EL (cell line): ENCODE measurements at regions not wholly inside any gene's neighbourhood (a gene's known extent, or its start where the extent isn't known, plus 50 kb on each side); places are given as distances from the start of the nearest gene placed in this dataset.
A peak's percentile ranks its signal among the peaks of the same experiment; 100 is the strongest.

Experiments used
- DNase-seq: peaks from one replicate; pipeline ENCODE4 v3.0.0-alpha.2; 2016

DNA sequence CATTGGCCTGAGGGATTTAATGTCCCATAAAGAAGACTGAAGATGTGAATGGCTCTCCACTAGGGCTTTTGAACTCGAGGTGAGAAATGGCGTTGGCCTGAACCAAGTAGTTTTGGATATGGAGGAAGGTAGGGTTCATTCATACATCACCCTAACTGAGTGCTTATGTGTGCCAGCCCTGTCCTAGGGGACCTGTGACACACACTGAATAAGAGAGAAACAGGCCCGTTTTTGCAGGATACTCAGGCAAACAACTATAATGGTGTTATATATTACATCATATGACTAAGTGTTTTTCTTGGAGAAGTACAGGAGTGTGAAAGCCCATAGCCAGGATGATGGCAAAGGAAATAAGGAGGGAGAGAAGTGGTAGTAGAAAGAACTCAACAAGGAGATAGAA, 368.1 kb downstream of the TMEM135 start:
- DNase-seq: no peak

DNA sequence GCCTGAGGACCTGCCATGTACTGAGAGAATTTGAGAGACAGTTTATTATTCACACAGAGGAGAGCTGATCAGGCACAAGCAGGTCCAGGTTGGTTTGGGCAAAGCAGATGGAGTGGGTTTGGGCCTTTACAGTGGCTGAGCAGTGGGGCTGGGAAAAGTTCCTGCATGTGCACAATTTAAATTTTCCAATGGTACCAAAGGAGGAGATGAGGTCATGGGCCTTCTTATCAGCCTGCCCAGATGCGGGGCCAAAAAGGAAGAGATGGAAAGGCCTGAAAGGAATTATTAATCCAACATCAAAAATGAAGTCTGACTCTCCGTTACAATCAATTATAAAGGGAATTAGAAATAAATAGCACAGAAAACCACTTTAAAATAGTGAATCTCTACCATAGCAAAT, 367.6 kb downstream of the TMEM135 start:
- no peak for DNase-seq

DNA sequence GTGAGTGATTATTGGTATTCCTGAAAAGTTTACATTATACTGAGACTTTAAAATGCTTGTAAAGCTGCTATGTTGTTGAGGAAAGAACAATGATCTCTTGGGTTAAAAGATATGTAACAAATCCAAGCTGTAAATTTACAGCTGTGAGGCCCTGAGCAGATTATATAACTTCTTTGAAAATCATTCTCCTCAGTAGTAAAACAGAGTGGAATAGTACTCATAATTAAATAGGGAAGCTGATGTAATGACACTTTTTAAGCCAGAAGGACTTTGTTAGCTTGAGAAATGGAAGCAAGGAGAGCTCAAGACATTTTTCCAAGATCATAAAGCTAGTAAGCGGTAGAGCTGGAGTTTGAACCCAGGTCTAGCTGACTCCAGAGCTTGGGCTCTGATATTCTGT, 363.9 kb downstream of the TMEM135 start:
- no peak for DNase-seq

DNA sequence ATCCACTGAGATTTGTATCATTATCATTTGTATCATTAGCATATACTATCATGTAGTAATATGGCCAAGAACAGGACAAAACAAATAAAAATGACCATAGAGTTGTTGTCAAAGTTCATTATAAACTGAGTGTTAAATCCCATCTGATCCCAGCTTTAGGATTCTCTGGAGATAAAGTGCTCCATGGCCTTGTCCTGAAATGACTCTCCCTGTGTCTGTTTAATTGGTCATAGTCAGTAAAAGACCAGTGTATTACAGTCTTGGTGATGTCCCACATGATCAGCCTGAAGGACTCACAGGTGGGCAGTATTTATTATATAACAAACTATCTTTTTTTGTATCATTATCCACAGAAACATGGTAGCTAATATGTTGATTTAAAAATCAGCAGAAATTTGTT, 361.6 kb downstream of the TMEM135 start:
- no peak for DNase-seq

DNA sequence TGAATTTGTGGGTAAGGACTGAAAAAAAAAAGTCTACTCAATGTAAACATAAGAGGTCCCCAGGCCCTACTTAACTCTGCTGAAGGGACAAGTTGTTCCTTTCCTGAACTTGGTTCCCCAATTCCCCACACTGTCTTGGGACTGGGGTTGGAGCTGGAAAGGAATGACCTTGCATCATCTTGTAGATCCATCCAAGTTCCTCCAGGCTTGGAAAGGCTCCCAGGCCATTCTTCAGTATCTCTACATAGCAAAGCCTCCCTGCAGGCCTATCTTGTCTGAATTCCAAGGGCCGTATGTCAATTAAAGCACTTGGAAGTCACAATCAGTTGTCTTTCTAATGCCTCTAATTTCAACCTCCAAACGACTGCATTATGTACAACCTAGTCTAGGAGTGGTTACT, 361.2 kb downstream of the TMEM135 start:
- DNase-seq: no peak

DNA sequence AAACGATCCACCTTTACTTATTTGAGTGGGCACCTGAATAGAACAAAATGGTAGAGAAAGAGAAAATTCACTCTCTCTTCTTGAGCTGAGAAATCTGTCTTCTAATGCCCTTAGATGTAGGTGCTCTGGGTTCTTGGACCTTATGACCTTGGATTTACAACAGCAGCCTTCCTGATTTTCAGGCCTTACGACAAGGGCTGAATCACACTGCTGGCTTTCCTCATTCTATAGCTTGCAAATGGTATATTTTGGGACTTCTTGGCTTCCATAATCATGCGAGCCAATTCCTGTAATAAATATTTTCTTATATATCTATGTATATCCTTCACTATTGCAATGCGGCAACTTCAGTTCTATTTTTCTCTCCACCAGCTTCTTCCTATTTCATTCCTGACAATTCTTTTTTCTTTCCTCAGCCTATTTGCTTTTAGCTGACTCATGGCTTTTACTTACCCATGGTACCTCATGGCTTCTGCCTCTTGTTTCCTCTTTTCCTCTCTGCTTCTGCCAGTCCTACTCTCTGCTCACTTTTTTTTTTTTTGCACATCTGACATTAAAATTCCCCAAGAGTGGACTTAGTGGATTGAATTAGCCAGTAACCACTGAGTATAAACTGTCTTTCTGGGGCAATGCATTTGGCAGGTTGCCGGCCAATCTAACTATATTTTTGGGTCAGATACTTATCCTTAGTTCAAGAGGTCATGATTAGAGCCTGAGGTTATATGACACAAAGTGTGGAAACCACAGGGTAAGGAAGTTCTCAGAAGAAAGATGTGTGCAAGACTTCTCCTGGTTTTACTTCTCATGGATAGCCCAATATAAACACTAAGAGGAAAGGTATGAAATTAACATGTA, 359.5 kb downstream of the TMEM135 start:
- DNase-seq: peak; percentile 4

DNA sequence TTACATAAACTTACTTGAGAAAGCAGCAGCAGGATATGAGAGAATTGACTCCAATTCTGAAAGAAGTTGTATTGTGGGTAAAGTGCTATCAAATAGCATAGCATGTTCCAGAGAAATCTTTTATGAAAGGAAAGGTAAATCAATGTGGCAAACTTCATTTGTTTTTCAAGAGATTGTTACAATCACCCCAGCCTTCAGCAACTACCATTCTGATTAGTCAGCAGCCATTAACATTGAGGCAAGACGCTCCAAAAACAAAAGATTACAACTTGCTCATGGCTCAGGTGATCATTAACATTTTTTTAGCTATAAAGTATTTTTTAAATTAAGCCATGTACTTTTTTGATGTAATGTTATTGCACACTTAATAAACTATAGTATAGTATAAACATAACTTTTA, 357.2 kb downstream of the TMEM135 start:
- no peak for DNase-seq

DNA sequence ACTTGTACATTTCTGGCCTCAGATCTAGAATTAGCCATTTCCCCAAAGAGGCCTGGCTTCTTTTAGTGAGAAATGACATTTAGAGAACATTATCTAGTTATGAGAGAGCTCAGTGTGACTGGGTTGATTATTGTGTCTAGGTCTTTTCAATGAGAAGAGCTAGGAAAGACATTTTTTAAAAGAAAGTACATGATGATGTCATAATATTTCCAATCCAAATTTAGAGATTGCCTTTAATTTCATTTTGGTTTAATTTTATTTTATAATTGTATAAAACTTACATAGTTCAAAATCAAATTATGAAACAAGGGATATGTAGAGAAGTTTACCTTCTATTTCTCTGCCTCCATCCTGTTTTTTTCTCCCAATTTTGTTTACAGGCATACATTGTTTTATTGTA, 354.9 kb downstream of the TMEM135 start:
- no peak for DNase-seq

DNA sequence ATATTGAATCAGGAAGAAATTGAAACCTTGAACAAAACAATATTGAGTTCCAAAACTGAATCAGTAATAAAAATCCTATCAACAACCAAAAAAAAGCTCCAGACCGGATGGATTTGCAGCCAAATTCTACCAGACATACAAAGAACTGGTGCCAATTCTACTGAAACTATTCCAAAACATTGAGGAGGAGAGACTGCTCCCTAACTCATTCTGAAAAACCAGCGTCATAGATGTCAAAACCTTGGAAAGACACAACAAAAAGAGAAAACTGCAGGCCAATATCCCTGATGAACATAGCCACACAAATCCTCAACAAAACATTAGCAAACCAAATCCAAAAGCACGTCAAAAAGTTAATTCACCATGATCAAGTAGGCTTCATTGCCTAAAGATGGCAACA, 353.8 kb downstream of the TMEM135 start:
- no peak for DNase-seq

DNA sequence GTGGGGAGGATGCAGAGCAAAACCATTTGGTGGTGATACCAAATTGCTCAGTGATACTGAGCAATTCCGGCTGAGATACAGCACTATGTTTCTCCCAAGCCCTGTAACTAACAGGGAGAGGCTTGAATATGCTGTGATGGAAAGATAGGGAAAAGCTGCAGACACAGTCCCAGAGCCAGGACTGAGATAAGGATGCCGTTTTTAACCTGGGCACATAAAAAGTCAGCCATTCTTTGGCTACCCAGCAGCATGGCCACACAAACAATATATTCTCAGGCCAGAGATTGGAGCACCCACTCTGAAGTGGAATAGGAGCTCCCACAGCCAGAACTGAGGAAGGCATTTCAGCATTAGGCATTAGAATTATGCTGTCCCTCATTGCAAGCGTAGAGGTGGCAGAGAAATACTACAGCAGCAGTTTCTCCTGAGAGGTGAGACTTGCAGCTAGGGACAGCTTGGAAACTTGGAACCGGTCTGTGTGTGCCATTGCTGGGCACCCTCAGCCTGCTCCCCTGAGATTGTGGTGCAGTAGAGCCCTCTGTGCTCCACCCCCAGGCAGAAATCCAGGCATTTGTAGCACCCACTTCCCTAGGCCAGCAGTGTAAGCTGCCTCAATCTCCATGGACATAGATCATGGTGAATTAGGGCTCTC, 346.5 kb downstream of the TMEM135 start:
- DNase-seq: no peak

DNA sequence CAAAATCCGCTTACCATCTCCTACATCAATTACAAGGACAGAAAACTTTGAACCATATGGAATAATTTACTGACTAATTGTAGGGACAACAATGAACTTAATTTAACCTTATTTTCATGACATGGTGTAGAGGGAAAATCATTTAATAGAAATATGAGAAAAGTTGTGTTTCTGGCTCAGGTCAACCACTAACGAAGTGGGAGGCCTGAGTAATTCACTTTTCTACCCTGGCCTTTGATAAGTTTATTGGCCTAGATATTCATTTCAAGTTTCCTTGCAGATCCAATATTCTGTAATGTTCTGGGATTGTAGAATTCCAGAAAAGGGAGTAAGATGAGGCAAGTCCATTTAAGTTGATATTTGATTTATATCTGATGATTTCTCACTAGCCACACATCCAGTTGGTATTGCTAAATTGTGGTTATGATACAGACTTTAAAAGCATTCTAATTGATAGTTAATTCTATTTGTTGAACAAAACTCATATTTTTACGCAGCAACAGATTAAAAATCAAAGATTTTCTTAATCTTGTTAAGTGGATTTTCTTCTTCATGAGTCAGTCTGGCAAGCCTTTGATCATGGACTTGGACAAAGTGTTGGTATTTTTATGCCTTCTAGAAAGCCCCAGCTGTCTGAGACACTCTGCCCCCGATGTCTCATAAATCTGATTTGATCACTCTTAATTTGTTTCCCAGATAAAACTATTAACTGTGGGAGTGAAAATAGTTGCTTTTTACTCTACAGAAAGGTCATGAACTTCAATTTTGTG, 336.5 kb downstream of the TMEM135 start:
- peak; percentile 20 for DNase-seq
